ENCODE measurements at regions not wholly inside any gene's neighbourhood (a gene's known extent, or its start where the extent isn't known, plus 50 kb on each side); places are given as distances from the start of the nearest gene placed in this dataset.
A peak's percentile ranks its signal among the peaks of the same experiment; 100 is the strongest.

- TF ChIP-seq EZH2 (IDR thresholded peaks at IDR 0.05; ENCODE audit: borderline replicate concordance) (no peak), CTCF (IDR thresholded peaks at IDR 0.05; ENCODE audit: poor library complexity) (peak; percentile 57), EZH2phosphoT487 (IDR thresholded peaks at IDR 0.05; ENCODE audit: low read depth, severe bottlenecking, unreplicated experiment) (no peak)
Measured at GRCh38 chr4:60805500-60806313, 394.4 kb upstream of the ADGRL3 start.

Measured in hepatocyte (in vitro differentiated cells).